SK-N-SH (cell line): ENCODE measurements at regions not wholly inside any gene's neighbourhood (a gene's known extent, or its start where the extent isn't known, plus 50 kb on each side); places are given as distances from the start of the nearest gene placed in this dataset.
"Not testable (repeated sequence)": the region's sequence is repeated elsewhere in the genome, so short reads cannot be mapped to it uniquely, and the experiment has no call there.

Source experiments
- EP300 ChIP-seq, 2 experiments: IDR thresholded peaks; 2 replicates each; pipeline versions ENCODE4 v1.4.0 to v1.6.1; 2012; ENCODE audit warnings: borderline replicate concordance in 1 of 2, low read depth in 1 of 2, low read length in 1 of 2
- MXI1 ChIP-seq: IDR thresholded peaks from 2 replicates; pipeline ENCODE4 v1.6.1; 2012; ENCODE audit warnings: mild to moderate bottlenecking, low read depth, low read length, improper control_type of control experiment
- NRF1 ChIP-seq: IDR thresholded peaks from 2 replicates; pipeline ENCODE4 v1.6.1; 2012; ENCODE audit warnings: low read depth, mild to moderate bottlenecking, low read length
- SIN3A ChIP-seq: IDR thresholded peaks from 2 replicates; pipeline ENCODE4 v1.6.1; 2012; ENCODE audit warnings: low read depth, mild to moderate bottlenecking, low read length, moderate library complexity, borderline replicate concordance
- TAF1 ChIP-seq: IDR thresholded peaks from 2 replicates; pipeline ENCODE4 v1.6.1; 2012; ENCODE audit warnings: low read depth, mild to moderate bottlenecking, low read length, moderate library complexity, borderline replicate concordance
- TEAD4 ChIP-seq: IDR thresholded peaks from 2 replicates; pipeline ENCODE4 v1.4.0; 2012; ENCODE audit warnings: mild to moderate bottlenecking, borderline replicate concordance; ENCODE audit not compliant: insufficient read depth
- TF ChIP-seq, protein P1 (sequence below): fragments of 200-600 bp; sonication (generic); IDR thresholded peaks from 2 replicates; pipeline ENCODE4 v1.6.1; 2017; ENCODE audit warnings: antibody characterized with exemption, mild to moderate bottlenecking, moderate library complexity
- TF ChIP-seq, protein P2 (sequence below): IDR thresholded peaks from 2 replicates; pipeline ENCODE4 v1.6.1; 2012; ENCODE audit warnings: mild to moderate bottlenecking, low read depth, low read length, moderate library complexity

DNA sequence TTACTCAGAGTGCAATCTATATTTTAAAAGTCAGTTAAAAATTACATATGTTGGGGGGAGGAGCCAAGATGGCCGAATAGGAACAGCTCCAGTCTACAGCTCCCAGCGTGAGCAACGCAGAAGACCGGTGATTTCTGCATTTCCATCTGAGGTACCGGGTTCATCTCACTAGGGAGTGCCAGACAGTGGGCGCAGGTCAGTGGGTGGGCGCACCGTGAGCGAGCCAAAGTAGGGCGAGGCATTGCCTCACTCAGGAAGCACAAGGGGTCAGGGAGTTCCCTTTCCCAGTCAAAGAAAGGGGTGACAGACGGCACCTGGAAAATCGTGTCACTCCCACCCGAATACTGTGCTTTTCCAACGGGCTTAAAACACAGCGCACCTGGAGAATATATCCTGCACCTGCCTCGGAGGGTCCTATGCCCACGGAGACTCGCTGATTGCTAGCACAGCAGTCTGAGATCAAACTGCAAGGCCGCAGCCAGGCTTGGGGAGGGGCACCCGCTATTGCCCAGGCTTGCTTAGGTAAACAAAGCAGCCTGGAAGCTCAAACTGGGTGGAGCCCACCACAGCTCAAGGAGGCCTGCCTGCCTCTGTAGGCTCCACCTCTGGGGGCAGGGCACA is 612.1 kb upstream of the SMIM31 start:
- TF ChIP-seq, protein P1, sequence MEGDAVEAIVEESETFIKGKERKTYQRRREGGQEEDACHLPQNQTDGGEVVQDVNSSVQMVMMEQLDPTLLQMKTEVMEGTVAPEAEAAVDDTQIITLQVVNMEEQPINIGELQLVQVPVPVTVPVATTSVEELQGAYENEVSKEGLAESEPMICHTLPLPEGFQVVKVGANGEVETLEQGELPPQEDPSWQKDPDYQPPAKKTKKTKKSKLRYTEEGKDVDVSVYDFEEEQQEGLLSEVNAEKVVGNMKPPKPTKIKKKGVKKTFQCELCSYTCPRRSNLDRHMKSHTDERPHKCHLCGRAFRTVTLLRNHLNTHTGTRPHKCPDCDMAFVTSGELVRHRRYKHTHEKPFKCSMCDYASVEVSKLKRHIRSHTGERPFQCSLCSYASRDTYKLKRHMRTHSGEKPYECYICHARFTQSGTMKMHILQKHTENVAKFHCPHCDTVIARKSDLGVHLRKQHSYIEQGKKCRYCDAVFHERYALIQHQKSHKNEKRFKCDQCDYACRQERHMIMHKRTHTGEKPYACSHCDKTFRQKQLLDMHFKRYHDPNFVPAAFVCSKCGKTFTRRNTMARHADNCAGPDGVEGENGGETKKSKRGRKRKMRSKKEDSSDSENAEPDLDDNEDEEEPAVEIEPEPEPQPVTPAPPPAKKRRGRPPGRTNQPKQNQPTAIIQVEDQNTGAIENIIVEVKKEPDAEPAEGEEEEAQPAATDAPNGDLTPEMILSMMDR, result not testable (repeated sequence)
- TF ChIP-seq TAF1; EP300 (IDR thresholded peaks at IDR 0.05; ENCODE audit: borderline replicate concordance in 1 of 2, low read depth in 1 of 2, low read length in 1 of 2); MXI1; SIN3A; NRF1; TEAD4: not testable (repeated sequence)
- TF ChIP-seq, protein P2, sequence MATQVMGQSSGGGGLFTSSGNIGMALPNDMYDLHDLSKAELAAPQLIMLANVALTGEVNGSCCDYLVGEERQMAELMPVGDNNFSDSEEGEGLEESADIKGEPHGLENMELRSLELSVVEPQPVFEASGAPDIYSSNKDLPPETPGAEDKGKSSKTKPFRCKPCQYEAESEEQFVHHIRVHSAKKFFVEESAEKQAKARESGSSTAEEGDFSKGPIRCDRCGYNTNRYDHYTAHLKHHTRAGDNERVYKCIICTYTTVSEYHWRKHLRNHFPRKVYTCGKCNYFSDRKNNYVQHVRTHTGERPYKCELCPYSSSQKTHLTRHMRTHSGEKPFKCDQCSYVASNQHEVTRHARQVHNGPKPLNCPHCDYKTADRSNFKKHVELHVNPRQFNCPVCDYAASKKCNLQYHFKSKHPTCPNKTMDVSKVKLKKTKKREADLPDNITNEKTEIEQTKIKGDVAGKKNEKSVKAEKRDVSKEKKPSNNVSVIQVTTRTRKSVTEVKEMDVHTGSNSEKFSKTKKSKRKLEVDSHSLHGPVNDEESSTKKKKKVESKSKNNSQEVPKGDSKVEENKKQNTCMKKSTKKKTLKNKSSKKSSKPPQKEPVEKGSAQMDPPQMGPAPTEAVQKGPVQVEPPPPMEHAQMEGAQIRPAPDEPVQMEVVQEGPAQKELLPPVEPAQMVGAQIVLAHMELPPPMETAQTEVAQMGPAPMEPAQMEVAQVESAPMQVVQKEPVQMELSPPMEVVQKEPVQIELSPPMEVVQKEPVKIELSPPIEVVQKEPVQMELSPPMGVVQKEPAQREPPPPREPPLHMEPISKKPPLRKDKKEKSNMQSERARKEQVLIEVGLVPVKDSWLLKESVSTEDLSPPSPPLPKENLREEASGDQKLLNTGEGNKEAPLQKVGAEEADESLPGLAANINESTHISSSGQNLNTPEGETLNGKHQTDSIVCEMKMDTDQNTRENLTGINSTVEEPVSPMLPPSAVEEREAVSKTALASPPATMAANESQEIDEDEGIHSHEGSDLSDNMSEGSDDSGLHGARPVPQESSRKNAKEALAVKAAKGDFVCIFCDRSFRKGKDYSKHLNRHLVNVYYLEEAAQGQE, result not testable (repeated sequence)
